Vagina (tissue), 2 donors: ENCODE measurements at regions not wholly inside any gene's neighbourhood (a gene's known extent, or its start where the extent isn't known, plus 50 kb on each side); places are given as distances from the start of the nearest gene placed in this dataset.

Source experiments
- DNase-seq, 2 donors: peaks; one replicate each; pipeline ENCODE4 v3.0.0-alpha.2; 2017; ENCODE audit errors: extremely low spot score in 2 of 2
- H3K27ac ChIP-seq: fragments of 200-600 bp; sonication (generic); one replicate; pipeline ENCODE4 v1.5.1; 2019
- H3K27me3 ChIP-seq: fragments of 200-600 bp; sonication (generic); one replicate; pipeline ENCODE4 v1.5.1; 2019
- H3K36me3 ChIP-seq, 2 donors: fragments of 200-600 bp; sonication (generic); one replicate each; pipeline ENCODE4 v1.5.1; 2017 to 2019
- H3K4me1 ChIP-seq: fragments of 200-600 bp; sonication (generic); one replicate; pipeline ENCODE4 v1.5.1; 2019
- H3K4me3 ChIP-seq, 2 donors: fragments of 200-600 bp; sonication (generic); 1 replicate in 1 of 2; 2 replicates in 1 of 2; pipeline ENCODE4 v1.5.1; 2016 to 2019
- H3K9me3 ChIP-seq: fragments of 200-600 bp; sonication (generic); one replicate; pipeline ENCODE4 v1.5.1; 2019
- CTCF ChIP-seq, 3 experiments: fragments of 450-650 bp in 2 of 3; fragments of 200-600 bp in 1 of 3; sonication (generic) in 1 of 3; IDR thresholded peaks; one replicate each; pipeline ENCODE4 v1.5.1; 2017 to 2019; ENCODE audit warnings: antibody characterized with exemption in 3 of 3, mild to moderate bottlenecking in 2 of 3, moderate library complexity in 2 of 3
- POLR2A ChIP-seq, 2 donors: fragments of 450-650 bp; IDR thresholded peaks; one replicate each; pipeline ENCODE4 v1.6.1; 2017; ENCODE audit warnings: antibody characterized with exemption in 2 of 2, mild to moderate bottlenecking in 2 of 2, moderate library complexity in 2 of 2
- POLR2AphosphoS5 ChIP-seq, 2 donors: sonication (generic); formaldehyde crosslinking; IDR thresholded peaks; one replicate each; pipeline ENCODE4 v1.9.0; 2017; ENCODE audit warnings: antibody characterized with exemption in 2 of 2, mild to moderate bottlenecking in 2 of 2, low read depth in 1 of 2; ENCODE audit not compliant: insufficient read depth in 1 of 2
- intact Hi-C: fragments of 100-400 bp; cut with DNase I; formaldehyde crosslinking; loops from one replicate; pipeline ENCODE4 v1.15.1; 2023

- no peak for DNase-seq
- Histone ChIP-seq H3K27me3 (no peaks in the 10 kb centered on the region), H3K9me3 (no peaks in the 10 kb centered on the region), H3K36me3 (no peaks in the 10 kb centered on the region), H3K4me3 (no peak overlapping the region), H3K27ac (no peak overlapping the region), H3K4me1 (no peaks in the 10 kb centered on the region)
- TF ChIP-seq POLR2AphosphoS5 (IDR thresholded peaks at IDR 0.05; ENCODE audit: insufficient read depth in 1 of 2, low read depth in 1 of 2) (no peak), POLR2A (IDR thresholded peaks at IDR 0.05) (no peak), CTCF (IDR thresholded peaks at IDR 0.05) (no peak)
- intact Hi-C loops = no loop called here
Observed at GRCh38 chr13:87368639-87369038, 302.5 kb upstream of the SLITRK5 start.

- intact Hi-C loops = no loop called here
- H3K27me3 ChIP-seq = no peaks in the 10 kb centered on the region
- H3K27ac ChIP-seq = no peak overlapping the region
- H3K36me3 ChIP-seq = no peaks in the 10 kb centered on the region
- DNase-seq = no peak
- H3K9me3 ChIP-seq = no peaks in the 10 kb centered on the region
- H3K4me1 ChIP-seq = no peaks in the 10 kb centered on the region
- H3K4me3 ChIP-seq = no peak overlapping the region
- TF ChIP-seq CTCF (IDR thresholded peaks at IDR 0.05) (no peak), POLR2AphosphoS5 (IDR thresholded peaks at IDR 0.05; ENCODE audit: insufficient read depth in 1 of 2, low read depth in 1 of 2) (no peak), POLR2A (IDR thresholded peaks at IDR 0.05) (no peak)
Observed at GRCh38 chr13:87376081-87376480, 295.1 kb upstream of the SLITRK5 start.

- Histone ChIP-seq H3K27me3 (no peaks in the 10 kb centered on the region), H3K9me3 (no peaks in the 10 kb centered on the region), H3K36me3 (no peaks in the 10 kb centered on the region), H3K4me3 (no peak overlapping the region), H3K4me1 (no peaks in the 10 kb centered on the region), H3K27ac (no peak overlapping the region)
- TF ChIP-seq POLR2A (IDR thresholded peaks at IDR 0.05) (no peak), POLR2AphosphoS5 (IDR thresholded peaks at IDR 0.05; ENCODE audit: insufficient read depth in 1 of 2, low read depth in 1 of 2) (no peak), CTCF (IDR thresholded peaks at IDR 0.05) (no peak)
- DNase-seq = no peak
- intact Hi-C loops = no loop called here
Observed at GRCh38 chr13:87384099-87384498, 287.1 kb upstream of the SLITRK5 start.

- TF ChIP-seq CTCF (IDR thresholded peaks at IDR 0.05) (no peak), POLR2A (IDR thresholded peaks at IDR 0.05) (no peak), POLR2AphosphoS5 (IDR thresholded peaks at IDR 0.05; ENCODE audit: insufficient read depth in 1 of 2, low read depth in 1 of 2) (no peak)
- H3K36me3 ChIP-seq = no peaks in the 10 kb centered on the region
Observed at GRCh38 chr13:87393358-87393757, 277.8 kb upstream of the SLITRK5 start.

GRCh38 chr13:87398047-87398446 is 273.1 kb upstream of the SLITRK5 start:
- H3K4me1 ChIP-seq = no peaks in the 10 kb centered on the region
- no peak overlapping the region for H3K4me3 ChIP-seq
- TF ChIP-seq POLR2A (IDR thresholded peaks at IDR 0.05) = no peak
- TF ChIP-seq POLR2AphosphoS5 (IDR thresholded peaks at IDR 0.05; ENCODE audit: insufficient read depth in 1 of 2, low read depth in 1 of 2) = no peak
- TF ChIP-seq CTCF (IDR thresholded peaks at IDR 0.05) = no peak
- no peak overlapping the region for H3K27ac ChIP-seq
- intact Hi-C loops = no loop called here
- H3K9me3 ChIP-seq = no peaks in the 10 kb centered on the region
- no peak for DNase-seq
- no peaks in the 10 kb centered on the region for H3K36me3 ChIP-seq
- no peaks in the 10 kb centered on the region for H3K27me3 ChIP-seq

More at GRCh38 chr13:87393358-87393757, 277.8 kb upstream of the SLITRK5 start:
- Histone ChIP-seq H3K4me1 (no peaks in the 10 kb centered on the region), H3K27me3 (no peaks in the 10 kb centered on the region), H3K4me3 (no peak overlapping the region), H3K9me3 (no peaks in the 10 kb centered on the region), H3K27ac (no peak overlapping the region)
- no peak for DNase-seq
- intact Hi-C loops = no loop called here
